ENCODE measurements at regions not wholly inside any gene's neighbourhood (a gene's known extent, or its start where the extent isn't known, plus 50 kb on each side); places are given as distances from the start of the nearest gene placed in this dataset.
"Not testable (repeated sequence)": the region's sequence is repeated elsewhere in the genome, so short reads cannot be mapped to it uniquely, and the experiment has no call there.

DNA sequence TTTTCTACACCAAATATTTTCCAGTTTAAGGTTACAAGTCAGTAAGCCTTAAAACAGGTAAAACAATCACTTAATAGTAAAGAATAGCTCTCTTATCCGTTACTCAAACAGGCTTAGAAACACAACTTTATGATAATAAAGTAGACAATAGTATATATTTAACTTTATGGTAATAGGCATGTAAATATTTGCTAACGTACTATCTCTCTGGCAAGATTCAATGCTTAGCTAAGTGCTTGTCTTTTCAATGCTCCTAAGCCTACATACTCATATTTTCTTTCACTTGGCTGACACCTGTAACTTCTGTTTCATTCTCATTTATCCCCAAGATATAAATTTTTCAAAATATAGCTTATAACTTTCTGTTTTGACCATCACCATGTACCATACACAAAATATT is 358.2 kb downstream of the HTR1B start:
- intact Hi-C loops (cut with micrococcal nuclease), result no loop called here
- DNase-seq, result no peak
- ATAC-seq, result no peak

DNA sequence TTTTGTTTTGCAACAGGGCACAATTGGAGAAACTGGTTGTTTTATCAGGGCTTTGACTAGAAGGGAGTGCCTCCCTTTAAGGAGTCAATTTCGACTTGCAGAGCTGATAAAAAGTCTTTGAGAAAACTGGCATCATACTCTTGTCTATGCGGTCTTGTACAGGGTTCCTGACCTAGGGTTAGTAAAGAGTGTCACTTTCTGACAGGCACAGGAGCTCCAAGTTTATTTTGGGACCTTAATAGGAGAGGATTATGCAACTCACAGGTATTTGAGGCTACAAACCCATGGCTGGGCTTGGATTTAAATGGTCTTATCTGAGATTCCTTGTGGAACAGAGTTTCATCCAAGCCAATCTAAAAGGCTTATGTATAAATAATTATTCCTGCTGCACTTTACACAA is 365.4 kb downstream of the HTR1B start:
- intact Hi-C loops (cut with micrococcal nuclease), result no loop called here
- ATAC-seq, result peak; percentile 90
- no peak for DNase-seq

DNA sequence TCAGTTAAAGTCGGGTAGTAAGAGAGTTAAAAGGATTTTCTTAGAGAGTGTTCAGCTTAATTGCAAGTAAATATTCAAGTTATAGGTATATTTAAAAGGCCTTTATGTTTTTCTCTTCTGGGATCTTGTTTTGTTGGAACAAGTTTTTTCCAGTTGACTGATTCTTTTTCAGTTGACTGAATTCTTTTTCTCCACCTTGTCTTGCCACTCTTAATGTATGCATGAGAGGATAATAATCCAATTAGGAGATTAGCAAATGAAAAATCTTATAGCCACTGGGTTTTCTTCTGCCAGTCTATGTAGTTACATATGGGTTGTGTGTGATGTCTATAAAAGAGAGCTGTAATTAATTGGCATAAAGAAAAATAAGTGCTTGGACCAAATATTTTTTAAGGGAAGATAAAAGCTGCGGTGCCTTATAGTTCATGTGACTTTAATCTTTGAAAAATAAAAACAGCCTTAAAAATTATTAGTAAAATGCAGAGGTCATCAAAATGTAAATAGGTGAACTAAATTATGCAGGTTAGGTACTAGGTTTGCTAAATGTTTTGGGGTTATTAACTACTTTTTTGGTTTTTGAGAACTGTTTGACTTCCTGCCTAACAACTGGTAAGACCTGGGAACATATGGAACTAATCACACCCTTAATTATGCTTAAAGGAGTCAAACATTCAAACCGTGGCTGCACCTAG is 367.2 kb downstream of the HTR1B start:
- no peak for DNase-seq
- intact Hi-C loops (cut with micrococcal nuclease), result no loop called here
- no peak for ATAC-seq

DNA sequence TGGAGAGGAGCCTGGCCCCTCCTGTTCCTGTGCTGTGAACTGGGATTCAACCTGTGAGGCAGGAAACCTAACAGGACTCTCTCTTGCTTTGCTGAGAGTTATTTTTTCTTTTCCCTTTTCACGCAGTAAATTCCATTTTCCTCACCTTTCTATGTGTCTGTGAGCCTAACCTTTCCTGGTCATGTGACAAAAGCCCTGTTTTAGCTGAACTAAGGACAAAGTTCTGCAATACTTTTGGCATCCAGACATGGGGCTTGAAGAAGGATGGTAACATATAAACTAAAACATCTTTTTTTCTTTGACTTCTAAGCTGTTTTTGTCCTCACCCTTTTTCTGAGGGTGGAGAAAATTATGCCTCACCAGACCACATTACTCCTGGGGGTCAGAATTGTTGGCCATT is 368.5 kb downstream of the HTR1B start:
- ATAC-seq, result no peak
- intact Hi-C loops (cut with micrococcal nuclease), result no loop called here
- no peak for DNase-seq

DNA sequence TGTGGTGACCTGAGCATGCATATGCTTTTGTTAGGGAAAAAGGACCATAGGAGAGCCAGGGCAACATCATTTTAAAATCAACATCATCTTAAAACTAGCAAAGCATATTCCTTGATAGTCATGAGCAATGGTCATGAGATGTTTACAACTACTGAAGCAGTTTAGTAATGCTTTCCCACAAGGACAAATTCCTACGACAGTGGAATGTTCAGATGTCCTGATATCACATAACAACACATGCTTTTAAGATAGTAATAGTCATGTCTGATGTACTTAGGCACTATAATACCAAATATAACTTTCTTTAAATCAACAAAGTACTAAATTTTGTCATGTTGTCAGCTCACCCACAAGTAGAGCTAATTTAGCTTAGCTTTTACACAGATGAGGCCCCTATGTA is 370.3 kb downstream of the HTR1B start:
- intact Hi-C loops (cut with micrococcal nuclease), result no loop called here

DNA sequence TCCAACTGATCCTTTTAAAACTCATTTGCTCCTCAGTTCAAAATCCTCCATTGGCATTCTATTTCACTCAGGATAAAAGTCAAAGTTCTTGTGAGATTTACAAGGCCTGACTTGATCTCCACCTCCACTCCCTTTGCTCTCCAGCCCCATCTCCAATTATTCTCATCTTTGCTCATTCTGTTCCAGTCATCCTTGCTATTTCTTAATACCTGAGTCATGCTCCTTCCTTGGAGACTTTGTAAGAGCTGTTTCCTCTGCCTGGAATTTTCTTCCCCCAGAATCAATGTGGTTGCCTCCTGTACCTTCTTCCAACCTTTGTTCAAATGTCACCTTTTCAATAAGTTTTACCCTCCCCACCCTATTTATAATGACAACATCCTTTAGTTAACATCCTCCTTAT is 373.5 kb downstream of the HTR1B start:
- DNase-seq (no peak), ATAC-seq (no peak)
- intact Hi-C loops (cut with micrococcal nuclease), result no loop called here

More for the DNA sequence above, 370.3 kb downstream of the HTR1B start:
- no peak for DNase-seq
- ATAC-seq, result no peak

DNA sequence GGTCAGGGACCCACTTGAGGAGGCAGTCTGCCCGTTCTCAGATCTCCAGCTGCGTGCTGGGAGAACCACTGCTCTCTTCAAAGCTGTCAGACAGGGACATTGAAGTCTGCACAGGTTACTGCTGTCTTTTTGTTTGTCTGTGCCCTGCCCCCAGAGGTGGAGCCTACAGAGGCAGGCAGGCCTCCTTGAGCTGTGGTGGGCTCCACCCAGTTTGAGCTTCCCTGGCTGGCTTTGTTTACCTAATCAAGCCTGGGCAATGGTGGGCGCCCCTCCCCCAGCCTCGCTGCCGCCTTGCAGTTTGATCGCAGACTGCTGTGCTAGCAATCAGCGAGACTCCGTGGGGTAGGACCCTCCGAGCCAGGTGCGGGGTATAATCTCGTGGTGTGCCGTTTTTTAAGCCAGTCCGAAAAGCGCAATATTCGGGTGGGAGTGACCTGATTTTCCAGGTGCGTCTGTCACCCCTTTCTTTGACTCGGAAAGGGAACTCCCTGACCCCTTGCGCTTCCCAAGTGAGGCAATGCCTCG is 375.4 kb downstream of the HTR1B start:
- DNase-seq; intact Hi-C loops (cut with micrococcal nuclease); ATAC-seq: not testable (repeated sequence)

DNA sequence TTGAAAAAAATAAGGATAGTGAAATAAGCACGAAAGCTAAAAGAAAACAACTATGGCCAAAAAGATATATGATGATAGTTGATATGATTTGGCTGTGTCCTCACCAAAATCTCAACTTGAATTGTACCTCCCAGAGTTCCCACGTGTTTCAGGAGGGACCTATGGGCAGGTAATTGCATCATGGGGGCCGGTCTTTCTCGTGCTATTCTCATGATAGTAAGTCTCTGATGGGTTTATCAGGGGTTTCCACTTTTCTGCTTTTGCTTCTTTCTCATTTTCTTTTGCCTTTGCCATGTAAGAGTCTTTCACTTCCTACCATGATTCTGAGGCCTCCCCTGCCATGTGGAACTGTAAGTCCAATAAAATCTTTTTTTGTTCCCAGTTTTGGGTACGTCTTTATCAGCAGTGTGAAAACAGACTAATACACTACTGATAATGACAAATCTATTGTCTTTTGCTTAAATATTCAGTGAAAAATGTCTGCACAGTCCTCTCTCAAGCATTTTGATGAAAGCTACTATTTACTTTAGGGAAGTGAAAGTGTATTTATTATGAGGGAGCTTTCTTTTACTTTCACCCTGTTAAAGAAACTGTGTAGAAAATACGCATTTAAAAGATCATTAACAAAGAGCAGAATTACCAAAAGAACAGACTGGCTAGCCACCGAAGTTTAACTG is 389.1 kb downstream of the HTR1B start:
- intact Hi-C loops (cut with micrococcal nuclease), result no loop called here
- DNase-seq (no peak), ATAC-seq (no peak)

DNA sequence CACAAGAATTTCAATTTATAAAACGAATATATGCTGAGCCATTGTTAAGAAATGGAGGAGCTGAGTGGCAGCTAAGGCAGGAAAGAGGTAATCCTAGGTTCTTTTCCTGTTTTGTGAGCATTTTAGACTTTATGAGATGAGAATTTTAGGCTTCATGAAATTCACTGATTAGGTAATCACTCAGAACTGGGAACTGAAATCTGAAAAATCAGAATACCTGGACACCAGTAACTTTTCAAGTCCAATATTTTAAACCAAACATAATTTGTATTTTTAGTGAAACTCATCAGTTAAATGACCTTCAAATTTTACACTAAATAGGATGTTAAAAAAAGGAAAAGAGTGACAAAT is 389.9 kb downstream of the HTR1B start:
- intact Hi-C loops (cut with micrococcal nuclease), result no loop called here
- no peak for DNase-seq
- no peak for ATAC-seq

DNA sequence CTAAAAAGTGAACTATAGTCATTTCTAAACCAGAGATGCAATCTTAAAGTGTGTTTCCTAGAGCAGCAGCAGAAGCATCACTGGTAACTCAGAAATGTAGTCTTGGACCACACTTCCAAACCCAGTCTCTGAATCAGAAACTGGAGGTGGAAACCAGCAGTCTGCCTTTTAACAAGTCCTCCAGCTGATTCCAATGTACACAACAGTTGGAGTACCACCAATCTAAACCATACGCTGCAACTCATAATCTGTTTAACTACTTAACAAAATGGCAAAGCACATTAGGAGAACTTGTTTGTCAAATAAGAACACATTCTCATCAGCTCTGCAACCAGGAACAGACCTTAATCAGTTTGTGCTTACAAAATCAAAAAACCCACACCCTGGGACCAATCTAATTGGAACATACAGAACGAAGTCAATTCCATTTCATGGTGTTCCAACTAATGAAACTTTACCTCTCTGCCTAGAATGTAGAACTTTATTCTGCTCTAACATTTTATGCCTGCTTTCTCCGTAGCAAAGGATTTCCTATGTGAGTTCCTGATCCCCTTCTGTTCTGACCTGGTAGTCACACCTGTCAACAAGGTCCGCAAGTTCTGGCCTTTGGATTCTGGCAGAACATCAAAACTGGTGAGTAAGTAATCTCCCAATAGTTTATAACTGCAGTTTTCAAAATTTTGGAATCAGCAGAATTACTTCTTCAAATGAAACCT is 390.4 kb downstream of the HTR1B start:
- intact Hi-C loops (cut with micrococcal nuclease), result no loop called here

DNA sequence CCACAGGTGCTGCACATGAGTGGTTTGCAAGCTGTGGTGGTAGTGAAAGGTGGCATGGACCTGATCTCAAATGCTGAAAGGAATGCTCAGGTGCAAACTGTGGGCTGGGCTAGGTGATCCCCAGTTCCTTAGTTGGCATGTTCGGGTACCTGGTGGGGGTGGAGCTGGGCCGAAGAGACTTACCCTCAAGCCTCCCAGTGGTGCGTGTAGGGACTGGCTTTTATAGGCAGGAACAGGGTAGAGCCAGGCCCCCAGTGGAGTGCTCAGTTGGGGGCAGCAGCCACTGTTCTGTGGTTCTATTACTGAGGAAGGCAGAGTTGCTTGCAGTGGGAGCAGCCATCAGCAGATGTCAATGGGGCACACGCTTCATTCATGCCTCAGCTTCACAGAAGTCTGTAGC is 399.8 kb downstream of the HTR1B start:
- no peak for ATAC-seq
- intact Hi-C loops (cut with micrococcal nuclease), result no loop called here
- no peak for DNase-seq

More for the DNA sequence above, 390.4 kb downstream of the HTR1B start:
- ATAC-seq, result no peak
- DNase-seq, result no peak

DNA sequence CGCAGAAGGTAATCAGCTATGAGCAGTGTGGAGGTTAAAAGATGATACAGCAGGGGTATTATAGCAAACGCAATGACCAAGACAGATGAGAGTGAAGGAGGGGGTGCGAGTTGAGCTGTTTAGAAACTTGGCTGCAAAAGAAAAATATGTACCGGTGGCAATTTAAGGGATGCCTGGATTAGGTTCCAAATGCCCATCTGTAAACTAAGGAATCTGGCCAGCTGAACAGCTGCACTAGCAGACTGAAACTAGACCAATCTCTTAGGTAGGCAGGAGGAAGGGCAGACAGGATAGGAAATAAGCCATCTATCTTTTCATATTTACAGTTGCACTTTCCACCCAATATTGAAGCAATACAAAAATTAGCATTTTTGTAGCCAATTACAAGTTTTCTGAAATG is 407.6 kb downstream of the HTR1B start:
- ATAC-seq (no peak), DNase-seq (no peak)
- intact Hi-C loops (cut with micrococcal nuclease), result no loop called here

DNA sequence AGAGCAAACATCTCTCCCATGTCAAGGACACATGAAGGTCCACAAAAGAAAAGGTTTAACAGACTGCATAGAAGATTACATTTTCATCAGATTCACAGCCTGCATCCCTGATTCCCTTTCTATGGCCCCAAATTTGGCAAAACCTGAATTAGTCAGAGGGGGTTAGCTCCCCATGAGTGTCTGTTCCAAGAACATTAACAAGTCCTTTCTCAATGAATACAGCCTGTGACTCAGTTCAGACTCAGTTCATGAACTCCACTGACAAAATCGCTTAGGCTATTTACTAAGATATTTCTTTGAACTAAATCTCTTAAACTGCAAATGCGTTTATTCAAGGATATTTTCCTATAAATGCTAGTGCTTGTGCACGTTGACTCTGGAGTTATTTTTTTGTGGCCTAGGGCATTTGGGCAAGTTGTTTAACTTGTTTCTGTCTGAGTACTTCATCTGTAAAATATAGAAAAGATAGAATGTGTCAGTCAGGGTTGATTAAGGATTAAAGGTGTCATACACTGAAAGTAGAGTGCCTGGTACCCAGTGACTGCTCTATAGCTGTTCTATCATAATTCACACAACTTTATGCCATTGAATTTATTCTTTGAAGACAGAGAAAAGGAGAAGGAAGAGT is 422.6 kb downstream of the HTR1B start:
- ATAC-seq, result no peak
- no peak for DNase-seq
- intact Hi-C loops (cut with micrococcal nuclease), result no loop called here

DNA sequence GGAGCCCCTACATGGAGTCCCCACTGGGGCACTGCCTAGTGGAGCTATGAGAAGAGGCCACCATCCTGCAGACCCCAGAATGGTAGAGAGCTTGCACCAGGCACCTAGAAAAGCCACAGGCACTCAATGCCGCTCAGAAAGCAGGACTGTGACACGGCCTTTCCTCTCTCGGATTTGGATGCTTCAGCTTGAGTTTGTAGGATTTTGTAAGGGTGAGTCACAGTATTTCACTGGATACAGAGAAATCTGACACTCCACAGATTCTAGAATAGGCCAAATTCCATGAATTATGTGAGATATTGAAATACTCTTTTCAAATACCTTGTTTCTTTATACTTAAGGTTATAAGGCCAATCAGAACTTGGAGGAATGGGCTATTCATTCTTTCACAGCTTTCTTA is 424.5 kb downstream of the HTR1B start:
- ATAC-seq (no peak), DNase-seq (no peak)

DNA sequence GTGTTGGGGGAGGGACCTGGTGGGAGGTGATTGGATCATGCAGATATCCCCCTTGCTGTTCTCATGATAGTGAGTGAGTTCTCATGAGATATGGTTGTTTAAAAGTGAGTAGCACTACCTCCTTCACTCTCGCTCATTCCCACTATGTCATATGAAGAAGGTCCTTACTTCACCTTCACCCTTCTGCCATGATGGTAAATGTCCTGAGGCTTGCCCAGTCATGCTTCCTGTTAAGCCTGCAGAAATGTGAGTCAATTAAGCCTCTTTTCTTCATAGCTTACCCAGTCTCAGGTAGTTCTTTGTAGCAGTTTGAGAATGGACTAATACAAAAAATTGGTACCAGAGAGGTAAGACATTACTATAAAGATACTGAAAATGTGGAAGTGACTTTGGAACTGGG is 425.9 kb downstream of the HTR1B start:
- no peak for ATAC-seq
- intact Hi-C loops (cut with micrococcal nuclease), result no loop called here

More for the DNA sequence above, 424.5 kb downstream of the HTR1B start:
- intact Hi-C loops (cut with micrococcal nuclease), result no loop called here

DNA sequence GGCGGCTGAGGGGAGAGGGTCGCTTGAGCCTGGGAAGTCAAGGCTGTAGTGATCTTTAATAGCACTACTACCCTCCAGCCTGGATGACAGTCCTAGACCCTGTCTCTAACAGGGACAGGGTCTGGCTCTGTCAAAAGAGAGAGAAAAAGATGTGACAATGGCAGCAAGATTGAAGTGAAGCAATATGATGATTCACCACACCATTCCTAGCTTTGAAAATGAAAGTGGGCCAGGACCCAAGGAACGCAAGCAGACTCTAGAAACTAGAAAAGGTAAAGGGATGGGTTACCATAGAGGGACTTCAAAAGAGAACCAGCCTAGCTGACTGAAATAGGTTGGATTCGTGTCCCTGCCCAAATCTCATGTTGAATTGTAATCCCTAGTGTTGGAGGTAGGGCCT is 426.9 kb downstream of the HTR1B start:
- intact Hi-C loops (cut with micrococcal nuclease), result no loop called here
- no peak for DNase-seq
- no peak for ATAC-seq

More for the DNA sequence above, 425.9 kb downstream of the HTR1B start:
- DNase-seq, result no peak

DNA sequence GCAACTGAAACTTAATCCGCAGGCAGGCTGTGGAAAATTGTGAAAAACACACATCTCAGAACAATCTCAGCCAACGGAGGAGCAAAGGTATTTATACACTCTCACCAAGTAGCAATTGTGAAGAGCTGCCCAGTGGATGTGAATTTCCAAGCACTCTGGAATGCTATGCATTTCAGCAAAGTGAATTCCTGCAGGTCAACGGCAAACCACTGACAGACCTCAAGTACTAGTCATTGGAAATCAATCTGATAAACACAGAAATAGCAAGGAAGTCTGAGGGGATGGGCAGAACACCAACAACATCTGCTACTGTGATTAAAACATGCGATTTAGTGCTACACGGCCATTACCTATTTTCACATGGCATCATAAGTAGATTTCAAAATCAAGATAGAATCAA is 429.1 kb downstream of the HTR1B start:
- ATAC-seq, result no peak
- intact Hi-C loops (cut with micrococcal nuclease), result no loop called here
- no peak for DNase-seq

DNA sequence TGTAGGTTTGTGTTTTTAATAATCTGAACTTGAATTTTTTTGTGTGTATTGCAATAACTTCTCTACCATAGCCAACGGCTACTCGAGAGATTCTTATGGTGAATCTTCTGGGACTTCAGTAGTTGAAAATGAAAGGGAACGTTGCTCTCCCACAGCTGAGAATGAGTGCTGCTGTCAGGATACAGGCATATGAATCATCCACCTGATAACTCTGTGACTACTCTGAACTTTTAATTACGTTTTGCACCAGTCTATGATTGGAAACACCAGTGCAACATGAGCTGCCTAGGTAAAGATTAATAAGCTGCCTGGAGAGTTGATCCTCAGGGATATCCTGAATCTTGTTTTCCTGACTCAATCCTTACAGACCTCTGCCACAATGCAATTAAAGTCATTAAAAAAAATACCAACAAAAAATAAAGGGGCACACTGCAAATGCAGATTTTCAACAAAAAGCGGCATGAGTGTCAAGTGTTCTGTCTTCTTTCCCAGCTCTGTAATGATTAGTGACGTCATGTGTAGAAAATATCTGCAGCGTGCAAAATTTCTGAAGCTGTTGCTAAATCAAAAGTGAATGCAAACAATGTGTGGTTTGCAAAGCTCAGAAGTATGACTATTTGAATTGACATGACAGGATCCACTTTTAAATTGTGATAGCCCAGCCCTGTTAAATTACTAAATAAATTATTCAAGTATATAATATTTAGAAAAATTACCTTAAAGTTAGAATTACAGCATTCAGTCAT is 432.2 kb downstream of the HTR1B start:
- ATAC-seq, result no peak

DNA sequence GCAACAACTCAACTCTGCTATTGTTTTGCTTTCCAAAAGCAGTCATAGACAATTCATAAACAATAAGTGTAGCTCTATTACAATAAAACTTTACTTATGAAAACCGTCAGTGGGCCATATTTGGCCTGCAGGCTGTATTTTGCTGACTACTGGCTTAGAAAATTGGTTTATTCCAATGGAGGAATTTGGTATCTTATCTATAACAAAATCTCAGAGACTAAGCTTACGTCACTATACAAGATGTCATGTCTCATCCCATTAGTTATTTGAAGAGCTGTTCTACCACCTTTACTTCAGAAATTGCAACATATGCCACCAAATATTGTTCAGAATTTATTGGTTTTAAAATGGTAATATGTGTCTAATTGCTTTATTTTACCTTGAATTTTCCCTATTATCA is 436.9 kb downstream of the HTR1B start:
- intact Hi-C loops (cut with micrococcal nuclease), result no loop called here
- ATAC-seq, result no peak
- no peak for DNase-seq

More for the DNA sequence above, 432.2 kb downstream of the HTR1B start:
- intact Hi-C loops (cut with micrococcal nuclease), result no loop called here
- DNase-seq, result no peak
